Neural cell (in vitro differentiated cells): ENCODE measurements at regions not wholly inside any gene's neighbourhood (a gene's known extent, or its start where the extent isn't known, plus 50 kb on each side); places are given as distances from the start of the nearest gene placed in this dataset.

Experiments
- POLR2AphosphoS5 ChIP-seq: IDR thresholded peaks from 2 replicates; pipeline ENCODE4 v1.6.1; 2012
- TF ChIP-seq, protein P1 (sequence below): fragments of 450-650 bp; IDR thresholded peaks from 2 replicates; pipeline ENCODE4 v1.5.1; 2014; ENCODE audit warnings: antibody characterized with exemption, mild to moderate bottlenecking, moderate library complexity; ENCODE audit not compliant: poor library complexity, severe bottlenecking
- TF ChIP-seq, protein P2 (sequence below): IDR thresholded peaks from 2 replicates; pipeline ENCODE4 v1.6.1; 2012; ENCODE audit warnings: borderline replicate concordance

DNA sequence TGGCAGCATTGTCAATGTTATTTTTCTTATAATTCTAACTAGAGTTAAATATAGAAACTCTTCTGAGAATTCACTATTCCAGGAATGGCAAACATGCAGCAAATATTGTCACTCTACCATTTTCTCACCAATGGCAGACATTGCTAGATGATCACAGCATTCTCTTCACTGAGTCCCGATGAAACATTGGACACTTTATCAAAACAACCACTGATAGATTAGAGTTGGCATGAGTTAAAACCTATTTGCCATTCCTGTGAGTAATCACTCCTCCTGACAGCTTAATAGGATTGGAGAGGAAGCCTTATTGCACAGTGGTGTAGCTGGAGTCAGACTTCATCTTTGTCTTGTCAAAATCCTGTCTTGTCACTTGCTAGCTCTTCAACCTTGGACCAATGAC lies 163.9 kb upstream of the THUMPD2 start:
- TF ChIP-seq, protein P1, sequence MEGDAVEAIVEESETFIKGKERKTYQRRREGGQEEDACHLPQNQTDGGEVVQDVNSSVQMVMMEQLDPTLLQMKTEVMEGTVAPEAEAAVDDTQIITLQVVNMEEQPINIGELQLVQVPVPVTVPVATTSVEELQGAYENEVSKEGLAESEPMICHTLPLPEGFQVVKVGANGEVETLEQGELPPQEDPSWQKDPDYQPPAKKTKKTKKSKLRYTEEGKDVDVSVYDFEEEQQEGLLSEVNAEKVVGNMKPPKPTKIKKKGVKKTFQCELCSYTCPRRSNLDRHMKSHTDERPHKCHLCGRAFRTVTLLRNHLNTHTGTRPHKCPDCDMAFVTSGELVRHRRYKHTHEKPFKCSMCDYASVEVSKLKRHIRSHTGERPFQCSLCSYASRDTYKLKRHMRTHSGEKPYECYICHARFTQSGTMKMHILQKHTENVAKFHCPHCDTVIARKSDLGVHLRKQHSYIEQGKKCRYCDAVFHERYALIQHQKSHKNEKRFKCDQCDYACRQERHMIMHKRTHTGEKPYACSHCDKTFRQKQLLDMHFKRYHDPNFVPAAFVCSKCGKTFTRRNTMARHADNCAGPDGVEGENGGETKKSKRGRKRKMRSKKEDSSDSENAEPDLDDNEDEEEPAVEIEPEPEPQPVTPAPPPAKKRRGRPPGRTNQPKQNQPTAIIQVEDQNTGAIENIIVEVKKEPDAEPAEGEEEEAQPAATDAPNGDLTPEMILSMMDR = no peak
- peak; percentile 70 for TF ChIP-seq POLR2AphosphoS5
- TF ChIP-seq, protein P2, sequence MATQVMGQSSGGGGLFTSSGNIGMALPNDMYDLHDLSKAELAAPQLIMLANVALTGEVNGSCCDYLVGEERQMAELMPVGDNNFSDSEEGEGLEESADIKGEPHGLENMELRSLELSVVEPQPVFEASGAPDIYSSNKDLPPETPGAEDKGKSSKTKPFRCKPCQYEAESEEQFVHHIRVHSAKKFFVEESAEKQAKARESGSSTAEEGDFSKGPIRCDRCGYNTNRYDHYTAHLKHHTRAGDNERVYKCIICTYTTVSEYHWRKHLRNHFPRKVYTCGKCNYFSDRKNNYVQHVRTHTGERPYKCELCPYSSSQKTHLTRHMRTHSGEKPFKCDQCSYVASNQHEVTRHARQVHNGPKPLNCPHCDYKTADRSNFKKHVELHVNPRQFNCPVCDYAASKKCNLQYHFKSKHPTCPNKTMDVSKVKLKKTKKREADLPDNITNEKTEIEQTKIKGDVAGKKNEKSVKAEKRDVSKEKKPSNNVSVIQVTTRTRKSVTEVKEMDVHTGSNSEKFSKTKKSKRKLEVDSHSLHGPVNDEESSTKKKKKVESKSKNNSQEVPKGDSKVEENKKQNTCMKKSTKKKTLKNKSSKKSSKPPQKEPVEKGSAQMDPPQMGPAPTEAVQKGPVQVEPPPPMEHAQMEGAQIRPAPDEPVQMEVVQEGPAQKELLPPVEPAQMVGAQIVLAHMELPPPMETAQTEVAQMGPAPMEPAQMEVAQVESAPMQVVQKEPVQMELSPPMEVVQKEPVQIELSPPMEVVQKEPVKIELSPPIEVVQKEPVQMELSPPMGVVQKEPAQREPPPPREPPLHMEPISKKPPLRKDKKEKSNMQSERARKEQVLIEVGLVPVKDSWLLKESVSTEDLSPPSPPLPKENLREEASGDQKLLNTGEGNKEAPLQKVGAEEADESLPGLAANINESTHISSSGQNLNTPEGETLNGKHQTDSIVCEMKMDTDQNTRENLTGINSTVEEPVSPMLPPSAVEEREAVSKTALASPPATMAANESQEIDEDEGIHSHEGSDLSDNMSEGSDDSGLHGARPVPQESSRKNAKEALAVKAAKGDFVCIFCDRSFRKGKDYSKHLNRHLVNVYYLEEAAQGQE = peak; percentile 40
